Astrocyte of the hippocampus (primary cell): ENCODE measurements at regions not wholly inside any gene's neighbourhood (a gene's known extent, or its start where the extent isn't known, plus 50 kb on each side); places are given as distances from the start of the nearest gene placed in this dataset.
A peak's percentile ranks its signal among the peaks of the same experiment; 100 is the strongest.
"Not testable (repeated sequence)": the region's sequence is repeated elsewhere in the genome, so short reads cannot be mapped to it uniquely, and the experiment has no call there.

Source experiments
- DNase-seq: peaks from one replicate; pipeline ENCODE4 v3.0.0; 2011; ENCODE audit warnings: low read depth, low spot score

DNA sequence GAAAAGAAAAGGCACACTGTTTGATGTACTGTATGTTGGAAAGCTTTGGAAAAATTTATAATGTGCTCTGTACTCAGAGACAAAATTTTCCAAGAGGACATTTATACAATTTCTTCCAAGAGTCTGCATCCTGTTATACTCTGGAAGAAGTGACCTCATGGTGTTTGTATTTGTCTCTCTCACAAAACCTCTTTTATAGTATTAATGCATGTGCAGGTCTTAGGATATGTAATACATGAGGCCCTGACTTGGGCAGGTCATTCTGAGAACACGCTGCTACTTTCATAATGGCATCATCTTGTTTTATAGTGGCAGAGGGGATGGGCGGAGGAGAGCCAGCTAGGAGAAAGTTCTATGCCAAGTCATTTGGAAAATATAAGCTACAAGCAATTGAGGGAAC lies 72.0 kb upstream of the P3H2 start:
- DNase-seq, result no peak

GRCh38 chr3:190192087-190192486 lies 71.4 kb upstream of the P3H2 start:
- no peak for DNase-seq

- no peak for DNase-seq
Observed at GRCh38 chr3:190188197-190188596, 67.5 kb upstream of the P3H2 start.

DNA sequence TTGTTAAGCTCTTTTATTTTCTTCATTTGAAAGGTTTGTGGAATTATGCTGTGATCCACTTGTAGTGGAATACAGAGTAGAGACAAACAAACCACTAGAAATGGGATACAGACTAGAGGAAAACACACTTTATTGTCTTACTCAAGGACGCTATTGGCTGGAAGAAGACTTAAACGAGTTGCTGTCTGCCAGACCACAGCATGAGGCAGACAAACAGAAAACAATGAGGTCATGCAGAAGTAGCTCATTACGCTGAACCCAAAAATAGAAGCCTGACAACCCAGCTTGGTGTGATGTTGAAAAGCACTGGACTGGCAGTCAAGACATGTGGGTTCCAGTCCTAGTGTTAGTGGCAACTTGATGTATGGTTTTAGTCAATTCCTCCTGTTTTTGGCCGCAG lies 62.4 kb upstream of the P3H2 start:
- peak; percentile 96 for DNase-seq

DNA sequence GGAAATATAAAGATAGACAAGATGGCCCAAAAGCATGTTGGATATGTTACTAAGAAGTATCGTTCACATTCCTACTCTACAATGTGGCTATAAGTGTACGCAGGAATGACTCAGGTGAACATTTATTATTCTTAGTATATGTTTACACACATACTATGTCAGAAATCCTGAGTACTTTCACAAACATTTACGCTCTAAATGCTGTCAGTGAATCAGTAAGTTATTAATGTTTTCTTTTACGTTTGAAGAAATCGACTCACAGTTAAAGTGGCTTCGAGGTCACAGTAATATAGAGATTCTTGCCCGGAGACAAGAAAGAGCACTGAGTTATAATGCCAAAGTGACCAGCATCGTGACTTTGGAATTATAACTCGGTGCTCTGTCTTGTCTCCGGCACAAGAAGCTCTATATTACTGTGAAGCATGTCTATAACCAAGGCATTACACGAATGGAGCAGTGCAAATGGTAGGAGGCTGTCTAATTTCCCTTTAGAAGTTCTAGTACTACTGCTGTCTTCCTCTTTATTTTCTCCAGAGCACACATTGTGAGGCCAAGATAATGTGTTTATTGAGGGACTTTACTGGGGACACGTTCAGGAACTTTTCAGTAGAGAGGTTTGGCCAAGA lies 61.8 kb upstream of the P3H2 start:
- DNase-seq, result peak; percentile 33

DNA sequence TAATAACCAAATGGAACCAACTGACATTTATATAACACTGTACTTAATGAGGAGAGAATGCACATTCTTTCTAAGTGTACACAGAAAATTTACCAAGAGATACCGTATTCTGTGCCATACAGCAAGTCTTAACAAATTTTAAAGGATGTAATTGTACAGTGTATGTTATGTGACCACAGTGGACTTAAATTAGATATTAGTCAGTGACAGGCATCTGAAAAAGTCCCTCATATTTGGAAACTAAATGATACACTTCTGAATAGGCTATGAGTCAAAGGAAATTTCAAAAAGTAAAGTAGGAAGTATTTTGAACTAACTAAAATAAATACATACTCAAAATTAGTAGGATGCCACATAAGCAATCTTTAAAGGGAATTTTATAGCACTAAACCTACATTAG lies 59.6 kb upstream of the P3H2 start:
- DNase-seq, result no peak

GRCh38 chr3:190178779-190179178 lies 58.1 kb upstream of the P3H2 start:
- DNase-seq, result no peak

DNA sequence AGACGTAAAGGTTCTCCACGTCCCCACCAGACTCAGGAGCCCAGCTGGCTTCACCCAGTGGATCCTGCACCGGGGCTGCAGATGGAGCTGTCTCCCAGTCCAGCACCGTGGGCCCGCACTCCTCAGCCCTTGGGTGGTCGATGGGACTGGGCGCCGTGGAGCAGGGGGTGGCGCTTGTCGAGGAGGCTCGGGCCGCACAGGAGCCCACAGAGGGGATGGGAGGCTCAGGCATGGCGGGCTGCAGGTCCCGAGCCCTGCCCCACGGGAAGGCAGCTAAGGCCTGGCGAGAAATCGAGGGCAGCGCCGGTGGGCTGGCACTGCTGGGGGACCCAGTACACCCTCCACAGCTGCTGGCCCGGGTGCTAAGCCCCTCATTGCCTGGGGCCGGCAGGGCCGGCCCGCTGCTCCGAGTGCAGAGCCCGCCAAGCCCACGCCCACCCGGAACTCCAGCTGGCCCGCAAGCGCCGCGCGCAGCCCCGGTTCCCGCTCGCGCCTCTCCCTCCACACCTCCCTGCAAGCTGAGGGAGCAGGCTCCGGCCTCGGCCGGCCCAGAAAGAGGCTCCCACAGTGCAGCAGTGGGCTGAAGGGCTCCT lies 56.3 kb upstream of the P3H2 start:
- DNase-seq, result not testable (repeated sequence)

DNA sequence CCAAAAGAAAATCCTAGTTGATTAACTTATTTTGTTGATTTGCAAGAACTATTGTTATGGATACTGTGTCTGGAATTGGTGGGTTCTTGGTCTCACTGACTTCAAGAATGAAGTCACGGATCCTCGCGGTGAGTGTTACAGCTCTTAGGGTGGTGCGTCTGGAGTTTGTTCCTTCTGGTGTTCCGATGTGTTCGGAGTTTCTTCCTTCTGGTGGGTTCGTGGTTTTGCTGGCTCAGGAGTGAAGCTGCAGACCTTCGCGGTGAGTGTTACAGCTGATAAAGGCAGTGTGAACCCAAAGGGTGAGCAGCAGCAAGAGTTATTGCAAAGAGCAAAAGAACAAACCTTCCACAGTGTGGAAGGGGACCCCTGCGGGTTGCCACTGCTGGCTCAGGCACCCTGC lies 55.4 kb upstream of the P3H2 start:
- DNase-seq, result not testable (repeated sequence)

DNA sequence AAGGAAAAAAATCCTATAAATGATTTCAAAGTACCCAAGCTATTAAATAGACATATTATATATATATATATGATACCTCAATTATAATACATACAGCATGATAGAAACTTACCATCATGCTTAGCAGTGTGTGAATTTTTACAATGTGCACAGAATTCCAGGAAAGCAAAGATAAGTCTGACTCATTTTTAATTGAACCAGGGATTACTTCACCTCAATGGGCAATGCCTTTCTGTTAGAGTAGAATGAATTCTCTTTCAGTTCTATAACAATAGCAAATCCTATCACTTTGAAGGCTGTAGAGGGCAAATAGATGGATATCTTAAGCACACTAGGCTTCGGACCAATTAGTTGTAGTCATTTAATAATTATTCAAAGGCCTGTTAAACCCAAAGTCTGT lies 54.8 kb upstream of the P3H2 start:
- DNase-seq, result peak; percentile 43

- no peak for DNase-seq
Observed at GRCh38 chr3:190174471-190174870, 53.8 kb upstream of the P3H2 start.

DNA sequence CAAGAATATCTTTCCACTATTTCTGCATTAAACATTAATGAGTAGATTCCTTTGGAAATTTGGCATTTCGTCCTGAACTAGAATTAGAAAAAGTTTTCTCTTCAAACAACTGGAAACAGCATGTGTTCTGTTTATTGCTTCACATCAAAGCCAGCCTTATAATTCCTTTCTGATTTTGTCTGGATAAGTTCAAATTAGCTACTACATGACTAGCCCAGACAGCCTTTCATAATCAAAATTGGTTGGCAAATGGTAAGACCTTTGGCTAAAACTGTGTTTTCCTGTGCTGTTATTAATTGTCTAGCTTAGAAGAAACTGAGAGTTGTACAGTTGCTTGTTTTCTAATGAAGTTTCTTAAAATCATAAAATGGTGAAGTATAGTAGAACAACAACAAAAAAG lies 52.7 kb upstream of the P3H2 start:
- no peak for DNase-seq

GRCh38 chr3:190172751-190173150 lies 52.1 kb upstream of the P3H2 start:
- no peak for DNase-seq
